ENCODE measurements at regions not wholly inside any gene's neighbourhood (a gene's known extent, or its start where the extent isn't known, plus 50 kb on each side); places are given as distances from the start of the nearest gene placed in this dataset.

GRCh38 chr17:70479779-70480178 lies 310.4 kb downstream of the KCNJ2 start:
- no peak for TF ChIP-seq CTCF (optimal IDR thresholded peaks at IDR 0.05 in 1 of 3, IDR thresholded peaks at IDR 0.05 in 1 of 3, conservative IDR thresholded peaks at IDR 0.05 in 1 of 3; ENCODE audit: extremely low read depth in 1 of 3, insufficient read depth in 2 of 3, low read length in 3 of 3)
- no peak for TF ChIP-seq EZH2 (IDR thresholded peaks at IDR 0.05; ENCODE audit: low read length)

Measured in keratinocyte (primary cell).